ENCODE measurements at regions not wholly inside any gene's neighbourhood (a gene's known extent, or its start where the extent isn't known, plus 50 kb on each side); places are given as distances from the start of the nearest gene placed in this dataset.
A peak's percentile ranks its signal among the peaks of the same experiment; 100 is the strongest.

DNA sequence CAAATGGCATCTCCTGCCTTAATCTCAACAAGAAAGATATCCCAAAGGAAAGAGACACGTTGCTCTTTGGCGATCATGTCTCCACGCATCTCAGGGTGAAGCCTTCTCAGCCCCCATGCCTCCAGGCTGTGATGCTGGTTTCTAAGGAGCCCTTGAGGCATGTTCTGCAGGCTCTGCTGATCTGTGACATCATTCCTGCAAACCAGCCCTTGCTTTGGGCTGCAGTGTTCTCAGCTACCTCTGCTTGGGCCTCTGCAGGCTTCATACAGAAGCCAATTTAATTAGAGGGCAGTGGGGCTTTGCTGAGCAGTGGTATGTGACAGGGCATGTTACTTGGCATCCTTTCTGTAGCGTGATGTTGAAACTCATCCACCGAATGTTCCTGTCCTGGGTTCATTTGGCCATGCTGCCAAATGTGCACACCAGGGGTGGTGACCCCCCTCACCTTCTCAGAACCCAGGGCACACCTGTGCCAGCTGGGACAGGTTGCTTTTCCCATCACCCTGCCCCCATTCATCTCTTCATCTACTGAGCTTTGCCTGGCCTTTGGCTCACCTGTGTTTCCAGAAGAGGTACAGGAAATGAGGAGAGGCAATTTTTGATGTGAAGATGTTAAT, 230.9 kb downstream of the TEX29 start:
- DNase-seq (ENCODE audit: low read depth in 4 of 4, low spot score in 3 of 4), result no peak

DNA sequence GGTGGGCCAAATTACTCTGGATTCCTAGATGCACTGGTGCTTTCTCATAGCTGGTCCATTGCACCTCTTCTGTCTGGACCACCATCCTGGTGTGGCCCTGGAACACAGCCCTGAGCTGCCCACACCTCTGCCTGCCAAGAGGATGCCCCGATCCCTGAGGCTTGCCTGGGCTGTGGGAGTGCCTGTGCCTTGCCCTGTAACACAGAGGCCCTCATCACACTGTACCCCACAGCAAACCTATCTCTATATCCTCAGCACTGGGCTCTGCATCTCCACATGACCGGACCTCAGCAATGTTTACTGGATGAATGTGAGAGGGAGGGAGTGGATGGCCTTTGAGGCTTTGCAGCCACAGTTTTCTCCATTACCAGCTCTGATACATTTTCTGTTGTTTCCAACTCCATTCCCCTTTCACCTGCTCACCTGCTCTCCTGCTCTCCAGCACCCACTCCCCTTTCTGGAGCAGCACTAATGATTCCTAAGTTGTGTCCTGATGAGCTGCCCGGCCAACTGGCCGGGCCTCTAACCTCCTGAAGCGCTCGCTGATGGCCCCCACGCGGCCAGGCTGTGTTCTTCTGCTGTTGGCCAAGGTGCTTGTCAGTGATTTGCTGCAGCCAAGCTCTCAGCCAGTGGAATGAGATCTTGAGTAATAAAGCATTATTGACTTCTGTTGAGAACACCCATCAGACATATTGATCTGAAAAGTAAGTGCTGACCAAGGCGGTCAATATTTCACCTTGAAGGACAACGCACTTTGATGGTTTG, 232.6 kb downstream of the TEX29 start:
- DNase-seq (ENCODE audit: low read depth in 4 of 4, low spot score in 3 of 4), result no peak

DNA sequence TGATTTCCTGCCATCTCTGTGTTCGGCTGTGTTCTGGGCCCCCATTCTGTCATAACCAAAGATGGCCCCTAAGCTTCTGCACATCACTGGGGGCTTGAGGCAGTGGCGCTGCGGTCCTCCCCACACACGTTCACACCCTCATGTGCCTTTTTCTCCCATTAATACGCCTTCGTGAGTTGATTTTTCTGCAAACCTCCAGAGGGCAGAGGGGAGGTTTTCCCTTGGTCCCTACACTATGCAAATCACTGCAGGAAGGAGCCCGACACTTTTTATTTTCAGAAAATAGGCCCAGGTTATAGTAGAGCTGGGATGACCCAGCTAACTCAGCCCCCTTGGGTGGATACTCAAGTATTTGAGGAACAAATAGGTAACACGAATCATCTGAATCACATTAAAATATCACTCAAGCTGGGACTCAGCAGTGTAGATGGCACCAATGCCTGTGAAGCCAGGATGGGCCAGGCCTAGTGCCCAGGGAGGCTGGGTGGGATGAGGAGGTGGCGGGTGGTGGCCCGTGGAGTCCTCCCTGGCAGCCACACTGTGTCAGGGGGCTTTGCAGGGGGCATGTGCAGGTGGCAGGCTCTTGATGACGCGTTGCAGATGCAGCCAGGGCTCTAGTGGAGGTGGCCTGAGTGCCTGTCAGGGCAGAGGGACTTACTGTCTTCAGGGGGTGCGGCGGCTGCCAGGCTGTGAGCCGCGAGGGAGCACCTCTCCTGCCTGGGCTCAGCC, 234.3 kb downstream of the TEX29 start:
- DNase-seq (ENCODE audit: low read depth in 4 of 4, low spot score in 3 of 4), result no peak

DNA sequence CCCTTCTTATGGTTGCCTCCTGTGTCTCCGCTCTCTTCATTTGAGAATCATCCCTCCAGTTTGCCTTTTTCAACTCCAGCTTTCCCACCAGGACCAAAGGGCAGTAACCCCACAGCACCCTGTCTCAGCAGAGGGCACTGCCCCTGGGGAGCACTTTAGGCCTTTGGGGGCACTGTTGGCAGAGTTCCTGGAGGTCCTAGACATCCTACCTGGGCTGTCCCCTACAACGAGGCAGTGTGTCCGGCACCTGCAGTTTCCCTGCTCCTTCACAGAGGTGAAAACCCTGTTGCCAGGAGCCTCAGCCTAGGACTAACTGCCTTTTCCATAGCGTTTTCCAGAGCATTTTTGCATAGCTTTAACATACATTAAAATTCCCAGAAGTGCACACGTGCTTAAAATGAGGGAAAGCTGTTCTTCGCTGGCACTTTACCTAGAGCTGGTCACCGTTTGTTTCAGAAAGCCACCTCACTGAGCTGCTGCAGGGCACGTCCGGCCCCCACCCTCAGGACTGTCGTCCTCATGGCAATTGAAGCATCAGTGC, 234.9 kb downstream of the TEX29 start:
- DNase-seq (ENCODE audit: low read depth in 4 of 4, low spot score in 3 of 4), result no peak

DNA sequence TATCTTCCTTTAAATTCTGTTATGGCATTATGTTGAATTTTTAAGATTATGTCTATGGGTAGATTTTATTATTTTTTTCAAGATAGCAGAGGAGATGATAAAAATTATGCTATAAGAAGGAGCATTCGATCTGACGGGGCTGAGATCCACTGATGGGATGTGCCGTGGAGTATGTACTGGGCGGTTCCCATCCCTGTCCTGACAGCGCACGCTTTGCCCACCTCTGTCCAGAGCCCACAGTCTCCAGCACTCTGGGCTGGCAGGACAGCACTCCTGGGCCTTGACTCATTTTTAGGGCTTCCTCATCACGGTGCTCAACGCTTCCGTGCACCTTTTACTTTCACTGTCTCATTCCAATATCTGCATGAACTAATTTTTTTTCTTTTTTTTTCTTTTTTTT, 235.5 kb downstream of the TEX29 start:
- DNase-seq (ENCODE audit: low read depth in 4 of 4, low spot score in 3 of 4), result no peak

DNA sequence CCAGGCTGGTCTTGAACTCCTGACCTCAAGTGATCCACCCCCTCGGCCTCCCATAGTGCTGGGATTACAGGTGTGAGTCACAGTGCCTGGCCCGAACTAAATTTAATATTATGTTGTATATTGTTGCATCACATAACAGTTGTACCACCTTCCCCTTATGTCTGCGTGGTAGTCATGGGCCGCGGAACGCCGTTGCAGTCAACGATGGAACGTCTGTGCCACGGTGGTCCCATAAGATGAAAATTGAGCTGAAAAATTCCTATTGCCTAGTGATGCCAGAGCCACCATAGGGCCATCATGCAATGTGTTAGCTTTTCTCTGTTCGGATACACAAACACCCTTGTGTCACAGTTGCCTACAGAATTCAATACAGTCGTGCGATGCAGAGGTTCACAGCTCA, 236.1 kb downstream of the TEX29 start:
- no peak for DNase-seq (ENCODE audit: low read depth in 4 of 4, low spot score in 3 of 4)

DNA sequence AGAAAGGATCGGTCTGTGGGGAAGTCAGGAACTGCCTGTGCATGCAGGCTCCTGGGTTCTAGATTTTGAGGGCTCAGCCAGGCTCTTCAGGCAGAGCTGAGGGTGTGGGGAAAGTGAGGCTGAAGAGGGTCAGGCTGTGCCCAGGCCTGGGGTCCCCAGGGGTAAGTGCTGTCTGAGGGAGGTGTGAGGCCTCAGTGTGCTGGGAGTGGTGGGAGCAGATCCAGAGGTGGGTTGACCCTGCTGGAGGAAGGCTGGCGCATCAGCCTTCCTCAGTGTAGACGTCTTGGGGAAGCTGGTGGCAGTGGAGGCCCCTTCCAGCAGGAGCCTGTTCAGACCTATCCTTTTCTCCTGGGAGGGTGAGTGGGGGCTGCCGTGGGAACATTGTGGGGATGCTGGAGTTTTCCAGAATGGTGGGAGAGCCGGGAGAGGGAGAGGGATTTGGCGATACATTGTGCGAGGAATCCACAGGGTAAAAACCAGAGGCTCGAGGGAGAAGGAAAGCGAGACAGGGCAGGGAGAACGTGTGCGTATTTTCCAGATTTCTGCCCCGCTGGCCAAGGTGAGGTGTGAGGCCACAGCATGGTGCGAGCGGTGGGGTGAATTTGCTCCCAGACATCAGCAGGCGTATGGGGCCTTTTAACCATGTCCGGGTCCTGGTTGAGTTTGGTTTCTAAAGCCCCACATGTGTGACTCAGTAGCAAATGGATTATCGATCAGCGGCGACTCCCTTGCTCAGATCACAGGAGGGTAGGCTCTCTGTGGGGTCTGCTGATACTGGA, 237.7 kb downstream of the TEX29 start:
- DNase-seq (ENCODE audit: low read depth in 4 of 4, low spot score in 3 of 4), result no peak

DNA sequence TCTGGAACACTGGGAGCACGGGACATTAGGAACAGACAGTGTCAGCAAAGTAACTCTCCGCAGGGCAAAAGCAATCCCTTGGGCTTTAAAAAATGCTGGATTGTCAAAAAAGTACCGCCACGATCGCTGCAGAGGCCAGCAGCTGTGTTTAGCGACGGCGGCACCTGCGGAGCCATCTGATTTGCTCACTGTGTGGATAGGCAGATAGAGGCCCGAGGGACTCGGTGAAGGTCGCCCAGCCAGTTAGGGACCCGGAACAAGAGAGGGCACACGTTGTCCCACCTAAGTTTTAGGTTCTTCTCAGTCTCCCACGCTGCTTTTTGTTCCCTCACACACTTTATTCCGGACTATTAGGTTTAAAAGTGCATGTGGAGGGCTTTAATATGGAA, 238.3 kb downstream of the TEX29 start:
- DNase-seq (ENCODE audit: low read depth in 4 of 4, low spot score in 3 of 4), result no peak

DNA sequence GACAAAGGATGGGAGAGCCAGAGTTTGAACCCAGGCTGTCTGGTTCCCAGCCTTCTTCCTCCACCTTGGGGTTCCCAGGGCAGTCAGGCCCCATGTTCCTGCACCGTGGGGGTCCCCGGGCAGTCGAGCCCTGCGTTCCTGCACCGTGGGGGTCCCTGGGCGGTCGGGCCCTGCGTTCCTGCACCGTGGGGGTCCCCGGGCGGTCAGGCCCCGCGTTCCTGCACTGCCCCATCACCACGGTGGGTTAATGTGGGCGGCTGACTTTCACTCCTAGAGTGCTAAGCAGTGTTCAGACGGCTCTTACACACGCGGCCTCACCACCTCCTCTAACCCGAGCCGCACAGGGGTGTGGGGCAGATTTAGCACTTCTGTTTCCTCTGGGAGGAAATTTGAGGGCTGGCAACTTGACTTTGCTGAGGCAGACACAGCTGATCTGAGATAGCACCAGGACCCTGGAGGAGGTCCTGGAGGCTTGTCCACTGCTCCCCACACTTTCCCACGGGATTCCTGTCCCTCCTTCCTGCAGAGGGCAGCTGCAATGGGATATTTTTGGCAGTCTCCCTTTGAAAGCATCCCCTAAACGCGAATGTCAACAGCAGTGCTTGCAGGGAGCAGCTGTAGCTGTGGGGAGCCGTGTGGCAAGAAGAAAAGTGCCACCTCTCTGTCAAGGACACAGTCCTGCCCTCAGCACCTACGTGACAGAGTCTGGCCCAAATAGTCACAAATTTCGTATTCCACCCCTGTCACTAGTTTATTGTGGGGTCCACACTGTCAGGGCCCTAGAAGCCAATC, 239.4 kb downstream of the TEX29 start:
- DNase-seq (ENCODE audit: low read depth in 4 of 4, low spot score in 3 of 4), result no peak

DNA sequence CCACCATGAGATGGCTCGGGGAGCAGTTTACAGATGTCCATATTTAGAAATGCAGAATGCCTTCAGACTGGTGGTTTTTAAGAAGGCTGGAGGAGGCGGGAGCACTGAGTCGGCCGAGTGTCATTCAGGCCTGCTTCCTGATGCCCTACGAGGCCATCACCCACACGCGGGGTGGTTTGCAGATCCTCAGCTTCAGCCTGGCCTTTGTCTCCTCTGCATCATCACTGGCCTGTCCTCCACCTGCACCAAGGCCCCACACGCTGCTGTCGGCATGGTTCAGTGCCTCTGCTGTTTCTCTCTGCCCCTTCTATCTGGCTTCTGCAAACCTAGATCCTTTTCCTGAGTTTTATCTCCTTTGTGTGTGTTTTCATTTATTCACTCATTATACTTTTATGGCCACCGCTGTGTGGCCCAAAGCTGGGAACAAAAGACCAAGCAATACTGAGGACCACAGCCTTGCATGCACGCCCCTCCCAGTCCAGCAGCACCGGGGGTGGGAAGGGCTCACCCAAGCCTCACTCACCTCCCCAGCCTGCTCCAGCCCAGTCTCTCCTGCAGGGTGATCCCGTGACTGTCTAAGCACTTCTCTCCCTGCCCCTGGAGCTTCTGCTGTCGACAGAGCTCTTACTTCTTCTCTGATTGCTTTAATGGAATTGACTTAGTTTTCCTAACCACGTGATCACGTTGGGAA, 240.8 kb downstream of the TEX29 start:
- no peak for DNase-seq (ENCODE audit: low read depth in 4 of 4, low spot score in 3 of 4)

DNA sequence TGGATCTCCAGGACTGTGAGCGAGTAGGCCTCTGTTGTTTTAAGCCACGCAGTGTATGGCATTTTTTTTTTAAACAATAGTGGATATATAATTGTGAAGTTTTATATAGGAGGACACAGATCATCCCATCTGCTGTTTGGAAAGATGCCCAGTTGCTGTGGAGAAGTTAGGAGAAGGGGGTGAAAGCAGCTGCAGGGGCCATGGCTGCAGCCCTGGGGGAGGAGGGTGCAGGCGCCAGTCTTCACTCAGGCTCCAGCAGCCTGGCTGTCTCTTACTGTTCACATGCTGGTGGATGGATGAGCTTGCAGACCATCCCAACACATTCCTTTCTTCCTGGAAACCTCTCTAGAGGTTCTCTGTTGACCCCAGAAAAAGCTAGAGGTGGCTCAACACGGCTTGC, 242.3 kb downstream of the TEX29 start:
- peak in 1 of 4 donors; percentile 14 for DNase-seq (ENCODE audit: low read depth in 4 of 4, low spot score in 3 of 4)

DNA sequence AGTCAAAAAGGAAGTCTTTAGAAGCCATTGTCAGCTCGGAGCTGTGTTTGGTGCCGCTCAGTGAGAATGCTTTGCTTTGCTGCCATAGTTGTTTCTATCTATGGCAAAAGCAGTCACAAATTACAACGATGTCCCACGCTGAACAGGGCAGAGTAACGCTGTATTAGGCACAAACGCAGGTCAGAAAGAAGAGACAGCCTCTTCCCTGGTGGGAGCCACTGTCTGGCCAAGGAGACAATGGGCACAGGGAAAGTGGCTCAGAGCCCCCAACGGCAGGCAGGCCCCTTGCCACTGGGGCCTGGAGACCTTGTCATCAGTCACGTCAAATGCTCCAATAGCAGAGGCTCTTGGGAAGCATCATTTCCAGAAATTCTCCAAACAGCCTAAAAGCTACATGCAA, 244.2 kb downstream of the TEX29 start:
- no peak for DNase-seq (ENCODE audit: low read depth in 4 of 4, low spot score in 3 of 4)

DNA sequence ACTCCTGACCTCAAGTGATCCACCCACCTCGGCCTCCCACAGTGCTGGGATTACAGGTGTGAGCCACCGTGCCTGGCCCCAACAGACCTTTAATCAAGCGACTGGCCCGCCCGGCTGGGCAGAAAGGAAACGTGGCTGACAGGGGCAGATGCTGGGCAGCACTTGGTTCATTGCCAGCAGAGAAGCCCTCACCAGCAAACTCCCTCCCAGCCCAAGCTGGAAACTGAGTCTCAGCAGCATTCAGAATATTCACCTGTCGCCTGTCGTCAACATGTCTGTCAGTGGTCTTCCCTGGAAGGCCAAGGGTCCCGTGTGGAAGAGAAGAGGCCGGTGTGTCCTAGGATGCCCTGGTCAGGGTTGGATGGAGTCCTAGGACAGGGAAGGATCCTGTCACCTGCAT, 245.0 kb downstream of the TEX29 start:
- DNase-seq (ENCODE audit: low read depth in 4 of 4, low spot score in 3 of 4), result no peak

DNA sequence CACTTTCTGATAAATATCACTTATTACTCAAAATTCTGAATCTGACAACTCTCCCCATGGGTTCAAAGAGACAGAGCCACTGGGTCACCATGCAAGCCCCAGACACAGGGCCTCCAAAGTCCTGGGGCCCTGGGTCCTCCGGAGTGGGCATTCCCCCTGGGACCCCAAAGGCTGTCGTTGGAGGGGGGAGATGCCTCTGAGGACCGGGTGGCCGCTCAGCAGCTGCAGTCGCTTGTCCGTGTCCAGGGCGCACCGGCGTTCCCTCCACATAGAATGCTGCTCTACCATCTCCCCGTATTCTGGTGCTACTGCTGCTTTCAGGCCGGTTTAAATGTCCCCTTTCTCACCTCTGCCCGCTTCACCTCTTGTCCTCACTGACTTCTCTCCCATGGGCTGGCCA, 246.1 kb downstream of the TEX29 start:
- no peak for DNase-seq (ENCODE audit: low read depth in 4 of 4, low spot score in 3 of 4)

DNA sequence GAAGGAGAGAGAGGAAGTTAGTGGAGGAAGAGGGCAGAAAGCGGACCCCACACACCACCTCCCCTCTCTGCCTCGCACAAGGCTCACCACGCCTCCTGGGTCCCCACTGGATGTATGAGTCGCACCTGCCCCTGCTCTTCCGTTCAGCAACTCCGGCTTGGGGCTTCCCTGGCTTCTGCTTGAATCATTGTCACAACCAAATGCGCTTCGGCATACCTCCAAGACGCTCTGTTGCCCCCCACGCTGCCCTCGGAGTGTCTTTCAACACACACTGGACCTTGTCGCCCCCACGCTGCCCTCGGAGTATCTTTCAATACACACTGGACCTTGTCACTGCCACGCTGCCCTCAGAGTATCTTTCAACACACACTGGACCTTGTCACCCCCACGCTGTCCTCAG, 247.2 kb downstream of the TEX29 start:
- DNase-seq (ENCODE audit: low read depth in 4 of 4, low spot score in 3 of 4), result no peak

DNA sequence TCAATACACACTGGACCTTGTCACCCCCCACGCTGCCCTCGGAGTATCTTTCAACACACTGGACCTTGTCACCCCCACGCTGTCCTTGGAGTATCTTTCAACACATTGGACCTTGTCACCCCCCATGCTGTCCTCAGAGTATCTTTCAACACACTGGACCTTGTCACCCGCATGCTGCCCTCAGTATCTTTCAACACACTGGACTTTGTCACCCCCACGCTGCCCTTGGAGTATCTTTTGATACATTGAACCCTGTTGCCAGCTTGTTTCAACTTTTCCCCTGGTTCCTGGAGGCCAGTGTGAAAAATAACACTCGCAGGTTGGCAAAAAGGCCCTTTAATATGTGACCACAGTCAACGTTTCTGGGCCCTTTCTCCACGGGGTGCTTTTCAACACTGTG, 247.8 kb downstream of the TEX29 start:
- no peak for DNase-seq (ENCODE audit: low read depth in 4 of 4, low spot score in 3 of 4)

DNA sequence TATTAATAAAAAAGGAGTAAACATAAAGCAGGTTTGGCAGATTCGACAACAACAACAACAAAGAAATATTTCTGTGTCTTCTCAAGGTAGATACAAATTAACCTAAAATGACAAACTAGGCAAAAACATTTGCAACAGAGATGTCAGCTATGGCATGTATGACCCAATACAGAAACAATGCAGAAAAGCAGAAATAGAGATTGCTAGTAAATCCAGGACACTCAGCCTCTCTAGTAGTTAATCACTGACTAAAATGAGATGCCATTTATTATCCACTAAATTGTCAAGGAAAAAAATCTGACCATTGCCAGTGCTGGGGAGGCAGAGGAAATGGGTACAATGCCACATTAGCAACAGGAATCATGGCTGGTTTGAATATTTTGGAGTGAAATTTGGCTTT, 250.5 kb downstream of the TEX29 start:
- no peak for DNase-seq (ENCODE audit: low read depth in 4 of 4, low spot score in 3 of 4)

DNA sequence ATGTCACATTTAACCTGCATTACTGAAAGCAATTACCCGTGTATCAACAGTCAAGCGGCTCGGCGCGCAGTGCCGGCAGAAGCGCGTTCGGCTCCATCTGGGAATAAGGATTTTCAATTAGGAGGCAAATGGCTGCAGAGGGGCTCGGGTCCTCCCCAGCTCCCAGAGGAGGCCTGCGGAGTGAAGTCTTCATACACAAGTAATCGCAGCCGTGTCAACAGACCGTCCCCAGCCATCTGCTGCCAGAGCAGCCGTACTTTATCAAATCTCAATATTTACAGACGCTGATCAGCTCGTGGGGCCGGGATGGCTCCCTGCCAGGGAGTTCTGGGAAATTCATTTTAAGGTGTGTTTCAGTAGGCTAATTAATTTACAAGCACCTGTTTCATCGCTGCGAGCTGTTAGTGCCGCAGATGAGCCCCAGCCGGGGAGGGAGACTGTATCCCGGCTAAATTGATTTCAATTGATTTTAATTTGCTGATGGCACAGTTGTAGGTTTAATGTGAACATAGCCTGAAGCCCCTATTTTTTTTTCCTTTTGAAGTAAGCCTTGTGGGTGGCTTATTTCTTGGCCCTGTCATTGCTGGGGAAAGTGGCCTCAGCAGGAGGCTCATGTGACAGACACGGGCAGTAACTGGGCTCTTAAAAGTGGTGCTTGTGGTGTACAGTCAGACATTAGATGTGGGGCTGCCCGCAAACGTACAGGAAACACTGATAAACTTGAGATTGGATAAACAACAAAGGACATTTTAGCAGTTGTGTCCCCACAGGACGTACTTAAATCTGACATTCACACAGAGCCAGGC, 252.7 kb downstream of the TEX29 start:
- no peak for DNase-seq (ENCODE audit: low read depth in 4 of 4, low spot score in 3 of 4)

DNA sequence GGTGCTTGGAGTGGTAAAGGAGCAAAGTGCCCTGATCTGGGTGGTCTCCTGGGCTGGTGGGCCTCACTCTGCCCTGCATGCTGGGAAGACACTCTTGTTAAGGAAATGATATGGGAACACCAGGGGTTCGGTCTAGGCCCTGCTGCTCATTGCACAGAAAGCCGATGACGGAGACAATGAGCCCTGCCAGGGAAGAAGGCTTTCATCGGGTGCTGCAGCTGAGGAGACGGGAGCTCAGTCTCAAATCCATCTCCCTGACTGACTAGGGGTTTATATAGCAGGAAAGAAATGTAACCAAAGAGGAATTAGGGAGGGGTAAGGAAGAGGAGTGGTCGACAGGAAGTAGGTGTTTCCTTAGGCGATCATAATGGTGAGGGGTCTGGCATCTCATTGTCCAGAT, 253.4 kb downstream of the TEX29 start:
- no peak for DNase-seq (ENCODE audit: low read depth in 4 of 4, low spot score in 3 of 4)
